NCI-H82 treated with DMSO at 0.1 percent for 48 hours (cell line): ENCODE measurements at regions not wholly inside any gene's neighbourhood (a gene's known extent, or its start where the extent isn't known, plus 50 kb on each side); places are given as distances from the start of the nearest gene placed in this dataset.
"Not testable (repeated sequence)": the region's sequence is repeated elsewhere in the genome, so short reads cannot be mapped to it uniquely, and the experiment has no call there.

Source experiments
- DNase-seq: peaks from one replicate; lab custom pipeline; 2025; ENCODE audit not compliant: unreplicated experiment; lab: John Stamatoyannopoulos, UW

DNA sequence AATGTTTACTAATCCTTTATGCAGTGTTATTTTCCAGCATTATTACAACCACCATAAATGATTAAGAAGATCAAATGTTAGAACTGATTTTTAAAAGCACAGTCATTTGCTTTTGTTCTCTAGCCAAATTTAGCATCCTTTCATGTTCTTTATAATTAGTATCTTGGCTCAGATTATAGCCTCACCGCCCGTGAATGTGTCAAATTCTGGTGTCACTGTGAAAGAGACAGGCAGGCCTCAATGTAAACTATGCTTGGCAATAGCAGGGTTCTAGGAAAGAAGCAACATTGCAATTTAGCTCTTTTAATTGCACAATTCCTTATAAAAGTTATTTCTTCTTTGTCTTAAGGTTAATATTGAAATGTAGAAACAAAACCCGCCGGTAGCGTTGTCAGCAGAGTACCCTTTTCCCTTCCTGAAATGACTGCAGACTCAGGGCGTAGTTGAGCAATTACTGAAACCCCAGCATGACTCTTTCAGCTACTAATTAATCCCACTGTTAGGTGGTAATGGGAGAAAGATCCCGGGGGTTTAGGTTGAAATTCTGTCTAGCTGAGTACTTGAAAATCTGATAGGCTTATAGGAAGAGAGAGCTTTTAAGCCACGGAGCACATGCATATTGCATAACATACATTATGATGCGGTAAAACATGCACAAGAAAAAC, 1600.5 kb upstream of the SEL1L start:
- peak; percentile 96 for DNase-seq

DNA sequence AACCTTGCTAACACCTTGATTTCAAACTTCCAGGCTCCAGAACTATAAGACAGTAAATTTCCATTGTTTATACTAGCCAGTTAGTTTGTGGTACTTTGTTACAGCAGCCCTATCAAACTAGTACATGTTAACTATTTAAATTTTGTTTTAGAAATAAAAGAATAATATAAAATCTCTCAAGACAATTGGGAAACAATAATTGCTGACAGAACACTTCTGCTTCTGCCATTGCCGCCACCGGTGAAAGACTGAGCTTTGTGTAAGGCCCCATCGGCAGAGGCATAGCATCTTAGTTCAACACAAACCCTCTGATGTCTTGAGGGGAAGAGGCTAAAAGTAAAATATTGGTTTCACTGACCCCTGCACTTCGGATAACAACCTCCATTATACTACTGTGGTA, 1607.1 kb upstream of the SEL1L start:
- no peak for DNase-seq

DNA sequence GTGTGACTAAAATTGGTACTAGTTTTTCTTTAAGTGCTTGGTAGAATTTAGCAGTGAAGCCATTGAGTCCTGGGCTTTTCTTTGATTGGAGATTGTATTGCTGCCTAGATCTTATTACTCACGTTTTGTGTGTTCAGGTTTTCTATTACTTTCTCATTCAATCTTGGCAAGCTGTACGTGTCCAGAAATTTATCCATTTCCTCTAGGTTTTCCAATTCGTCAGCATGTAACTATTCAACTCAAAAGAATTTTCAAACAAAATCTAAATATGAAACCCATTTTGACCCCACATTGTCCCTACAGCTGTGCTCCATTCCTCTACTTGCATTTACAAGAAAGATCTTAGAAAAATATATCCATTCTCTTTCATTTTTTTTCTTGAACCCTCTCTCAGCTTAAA, 1613.4 kb upstream of the SEL1L start:
- DNase-seq = no peak

DNA sequence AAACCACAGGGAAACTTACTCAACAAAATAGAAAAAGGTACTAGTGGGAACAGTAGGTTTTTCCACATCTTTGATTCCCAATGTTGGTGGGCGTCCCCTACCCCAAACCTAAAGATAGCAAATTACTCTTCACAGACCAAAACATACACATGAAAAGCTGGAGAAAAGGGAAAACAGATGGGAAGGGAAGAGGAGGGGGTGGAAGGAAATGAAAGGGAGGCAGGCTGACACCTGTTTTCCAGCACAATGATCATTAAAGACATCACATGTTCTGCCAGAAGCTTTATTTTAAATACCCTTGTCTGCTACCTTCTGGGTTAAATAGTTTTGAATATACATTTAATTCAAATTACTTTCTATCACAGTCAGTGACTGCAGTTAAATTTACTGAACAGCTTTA, 1617.9 kb upstream of the SEL1L start:
- DNase-seq = no peak

DNA sequence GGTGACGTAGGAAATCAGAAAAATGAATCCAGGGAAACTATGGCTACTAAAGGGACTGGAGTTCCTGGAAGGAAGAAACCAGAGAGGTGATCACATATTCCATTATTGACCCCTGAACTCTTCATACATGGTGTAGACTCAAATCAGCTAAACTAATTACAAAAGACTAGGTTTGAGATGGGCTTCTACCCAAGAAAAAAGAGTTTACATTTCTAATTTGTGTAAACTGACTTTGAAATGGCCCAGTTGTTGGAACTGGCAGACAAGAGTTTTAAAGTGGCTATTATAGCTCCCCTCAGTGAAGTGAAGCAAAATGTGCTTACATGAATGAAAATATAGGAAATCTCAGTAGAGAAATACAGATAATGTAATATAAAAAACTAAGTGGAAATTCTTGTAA, 1619.4 kb upstream of the SEL1L start:
- no peak for DNase-seq

DNA sequence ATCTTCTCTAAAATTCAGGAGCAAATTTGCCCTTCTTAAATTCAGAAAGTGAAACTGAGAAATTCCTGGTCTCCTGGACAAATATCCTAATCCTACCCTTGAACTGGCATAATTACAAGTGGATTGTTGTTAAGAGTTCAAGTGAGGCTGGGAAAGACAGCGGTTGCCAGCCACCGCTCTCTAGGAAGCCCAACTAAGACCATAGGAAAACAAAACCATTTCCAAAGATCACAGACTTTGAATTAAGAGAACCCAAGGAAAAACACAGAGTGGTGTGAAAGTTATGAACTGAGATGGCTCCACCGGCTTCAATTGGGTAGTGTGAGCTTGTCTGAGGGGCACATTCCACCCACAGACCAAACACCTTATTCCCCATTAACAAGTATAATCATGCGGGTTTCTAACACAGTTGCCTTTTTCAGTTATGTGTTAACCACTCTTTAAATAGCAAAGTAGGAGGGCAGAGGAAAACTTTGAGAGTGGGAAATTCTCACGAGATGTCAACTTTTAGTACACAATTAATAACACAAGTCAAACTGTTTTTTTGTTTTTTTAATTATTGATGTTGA, 1628.8 kb upstream of the SEL1L start:
- no peak for DNase-seq

DNA sequence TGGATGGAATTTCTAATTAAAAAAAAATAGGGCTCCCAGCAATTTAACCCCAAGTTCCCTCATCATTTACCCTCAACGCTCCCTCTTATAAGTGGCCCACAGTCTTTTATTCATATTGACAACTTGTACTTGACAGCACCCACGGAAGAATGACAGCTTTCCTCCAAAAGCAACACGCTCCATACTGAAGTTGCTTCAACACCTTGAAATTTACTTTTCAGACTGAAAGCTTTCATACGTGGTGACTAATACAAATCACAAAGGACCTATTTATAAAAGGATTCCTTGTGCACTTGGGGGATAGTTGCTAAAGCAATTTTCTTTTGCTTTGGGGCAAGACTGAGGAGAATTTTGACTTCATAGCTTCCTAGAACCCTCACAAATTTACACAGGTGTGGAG, 1629.4 kb upstream of the SEL1L start:
- DNase-seq = no peak

DNA sequence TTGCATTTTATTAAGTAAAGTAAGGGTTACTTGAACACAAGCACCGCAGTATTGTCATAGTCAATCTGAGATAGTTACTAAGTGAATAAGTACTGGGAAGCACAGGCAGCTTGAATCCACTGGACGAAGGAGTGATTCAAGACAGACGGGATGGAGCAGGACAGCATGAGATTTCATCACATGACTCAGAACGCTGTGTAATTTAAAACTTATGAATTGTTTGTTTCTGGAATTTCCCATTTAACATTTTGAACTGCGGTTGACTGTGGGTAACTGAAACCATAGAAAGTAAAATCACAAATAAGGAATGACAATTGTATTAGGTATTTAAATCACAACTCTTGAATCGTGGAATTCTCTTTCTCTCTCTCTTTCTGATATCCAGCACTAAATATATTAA, 1630.4 kb upstream of the SEL1L start:
- no peak for DNase-seq

DNA sequence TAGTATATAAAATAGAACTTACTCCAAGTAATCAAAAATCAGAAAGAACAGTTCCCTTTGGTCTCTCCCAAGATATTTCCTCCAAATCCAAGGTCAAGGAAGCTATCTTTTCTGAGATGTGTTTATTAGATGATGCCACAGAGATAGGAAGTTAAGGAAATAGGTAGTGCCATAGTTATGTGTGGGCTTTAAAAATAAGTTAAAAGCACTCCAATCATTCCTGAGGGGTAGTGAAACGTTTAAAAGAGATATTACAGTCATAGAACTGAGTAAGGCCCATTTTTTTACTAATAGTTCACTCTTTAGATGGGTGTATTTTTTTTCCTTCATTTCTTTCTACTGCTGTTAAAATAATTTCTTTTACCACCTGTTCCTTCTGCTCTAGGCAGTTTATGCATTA, 1630.9 kb upstream of the SEL1L start:
- no peak for DNase-seq

DNA sequence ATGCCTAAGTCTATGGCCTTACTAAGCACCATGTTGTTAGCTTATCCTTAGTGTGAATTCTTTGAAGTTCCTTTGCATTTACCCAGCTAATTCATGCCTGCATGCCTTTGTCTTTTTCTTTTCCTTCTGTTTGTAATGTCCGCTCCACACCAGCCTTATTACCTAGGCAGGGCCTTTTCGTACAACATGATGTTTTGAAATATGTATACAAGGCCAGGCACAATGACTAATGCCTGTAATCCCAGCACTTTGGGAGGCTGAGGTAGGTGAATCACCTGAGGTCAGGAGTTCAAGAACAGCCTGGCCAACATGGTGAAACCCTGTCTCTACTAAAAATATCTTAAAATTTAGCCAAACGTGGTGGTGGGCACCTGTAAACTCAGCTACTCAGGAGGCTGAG, 1636.5 kb upstream of the SEL1L start:
- DNase-seq = no peak

DNA sequence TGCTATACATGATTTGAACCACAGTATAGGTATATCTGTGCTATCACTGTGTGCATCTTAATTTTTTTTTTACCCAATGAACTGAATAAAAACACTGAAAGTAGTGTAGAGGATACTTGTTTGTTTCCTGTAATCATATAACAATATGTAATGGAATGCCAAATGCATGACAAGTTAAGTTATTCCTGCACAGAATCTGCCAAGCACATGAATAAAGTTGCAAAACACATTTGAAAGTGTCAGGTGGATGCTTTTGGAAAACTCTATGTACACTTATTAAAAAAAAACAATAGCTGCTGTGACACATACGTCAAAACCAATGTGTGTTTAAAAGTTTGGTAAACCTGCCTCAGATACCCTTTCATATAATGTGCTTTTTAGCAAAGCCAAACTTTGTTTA, 1638.1 kb upstream of the SEL1L start:
- no peak for DNase-seq

DNA sequence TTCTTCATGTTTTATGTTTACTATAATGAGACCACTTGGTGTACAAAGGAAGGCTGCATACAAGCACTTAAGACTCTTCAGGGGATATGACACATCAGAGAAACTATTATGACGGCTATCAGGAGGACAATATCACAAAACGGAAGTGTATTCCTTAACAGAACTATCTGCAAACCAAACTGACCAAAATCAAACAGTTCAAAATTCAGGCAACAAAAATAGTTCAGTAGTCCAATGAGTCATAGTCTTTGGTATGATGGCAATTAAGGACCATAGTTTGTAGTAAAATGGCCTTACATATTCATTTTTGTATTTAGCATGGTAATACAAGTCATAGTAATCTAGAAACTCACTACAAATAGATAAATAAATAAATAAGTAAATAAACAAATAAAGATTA, 1638.7 kb upstream of the SEL1L start:
- DNase-seq = no peak

DNA sequence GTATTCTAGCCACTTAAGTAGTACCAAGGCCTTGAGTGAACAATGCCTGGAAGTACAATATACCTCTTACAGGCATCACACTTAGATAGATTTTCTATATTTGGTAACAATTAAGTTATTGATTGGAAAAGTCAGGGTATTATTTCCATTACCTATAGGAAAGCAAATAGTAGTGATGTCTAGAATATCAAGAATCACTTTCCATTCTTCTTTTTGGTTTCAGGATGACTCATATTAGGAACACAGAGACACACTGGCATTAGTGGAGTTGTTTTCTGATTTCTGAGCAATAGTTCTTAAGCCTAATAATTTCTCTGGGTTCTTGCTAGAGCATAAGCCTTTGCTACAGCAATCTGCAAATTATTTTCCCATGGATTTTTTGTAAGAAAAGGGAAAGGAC, 1640.0 kb upstream of the SEL1L start:
- DNase-seq = no peak

DNA sequence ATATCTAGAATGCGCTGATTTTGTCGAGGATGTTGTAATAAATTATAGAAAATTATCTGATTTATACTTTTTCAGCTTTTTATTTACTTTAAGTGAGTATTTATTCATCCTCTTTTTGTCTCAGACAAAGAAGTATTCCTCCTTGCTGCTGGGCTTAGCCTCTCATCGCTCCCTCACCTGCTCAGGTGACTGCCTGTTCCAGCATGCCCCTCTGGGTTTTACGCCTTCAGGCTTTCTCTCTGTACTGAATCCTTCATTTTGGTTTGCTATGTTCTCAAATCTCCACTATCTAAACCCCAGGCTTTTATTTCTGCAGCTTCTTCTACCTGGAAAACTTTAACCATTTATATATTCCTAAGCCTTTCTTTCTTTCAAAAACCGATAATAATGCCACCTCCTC, 1650.9 kb upstream of the SEL1L start:
- no peak for DNase-seq

DNA sequence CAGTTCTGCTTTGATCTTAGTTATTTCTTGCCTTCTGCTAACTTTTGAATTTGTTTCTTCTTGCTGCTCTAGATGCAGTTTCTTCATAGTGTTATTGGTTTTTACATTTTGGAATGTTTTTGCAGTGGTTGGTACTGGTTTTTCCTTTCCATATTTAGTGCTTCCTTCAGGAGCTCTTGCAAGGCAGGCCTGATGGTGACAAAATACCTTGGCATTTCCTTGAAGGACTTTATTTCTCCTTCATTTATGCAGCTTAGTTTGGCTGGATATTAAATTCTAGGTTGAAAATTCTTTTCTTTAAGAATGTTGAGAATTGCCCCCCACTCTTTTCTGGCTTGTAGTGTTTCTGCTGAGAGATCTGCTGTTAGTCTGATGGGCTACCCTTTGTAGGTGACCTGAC, 1654.7 kb upstream of the SEL1L start:
- not testable (repeated sequence) for DNase-seq

DNA sequence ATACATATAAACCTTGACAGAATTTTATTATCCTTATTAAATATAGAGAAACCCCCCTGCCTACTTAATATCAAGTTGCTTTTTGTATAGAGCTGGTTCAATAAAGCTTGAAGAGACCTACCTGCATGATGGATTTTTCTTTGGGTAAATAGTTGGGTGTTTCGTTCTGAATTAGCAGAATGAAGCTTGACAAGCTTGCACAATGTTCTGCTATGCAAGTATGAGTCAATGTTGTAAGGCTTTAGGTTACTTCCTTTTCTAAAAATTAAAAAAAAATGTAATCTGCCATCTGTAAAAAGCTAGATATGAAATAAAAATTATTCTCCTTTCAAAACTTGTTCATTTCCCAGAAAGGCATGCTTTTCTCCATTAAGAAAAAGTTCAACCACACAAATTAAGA, 1662.6 kb upstream of the SEL1L start:
- no peak for DNase-seq

DNA sequence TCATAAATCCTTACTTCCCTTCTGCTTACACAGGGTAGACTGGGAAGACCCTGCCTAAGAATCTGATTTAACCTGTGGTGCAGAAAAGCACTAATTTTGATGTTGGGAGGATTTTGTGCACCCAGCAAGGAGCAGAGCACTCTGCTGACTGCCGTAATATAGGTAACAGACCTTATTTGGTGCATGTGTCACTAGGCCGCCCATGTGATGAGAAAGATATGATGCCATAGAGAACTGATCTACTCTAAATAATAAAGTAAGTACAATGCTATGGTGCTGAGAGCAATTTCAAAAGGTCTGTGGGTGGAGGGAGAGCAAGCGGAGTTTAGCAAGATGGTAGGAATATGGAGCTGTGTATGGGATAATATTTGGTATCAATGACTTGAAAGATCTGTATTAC, 1663.6 kb upstream of the SEL1L start:
- DNase-seq = no peak

DNA sequence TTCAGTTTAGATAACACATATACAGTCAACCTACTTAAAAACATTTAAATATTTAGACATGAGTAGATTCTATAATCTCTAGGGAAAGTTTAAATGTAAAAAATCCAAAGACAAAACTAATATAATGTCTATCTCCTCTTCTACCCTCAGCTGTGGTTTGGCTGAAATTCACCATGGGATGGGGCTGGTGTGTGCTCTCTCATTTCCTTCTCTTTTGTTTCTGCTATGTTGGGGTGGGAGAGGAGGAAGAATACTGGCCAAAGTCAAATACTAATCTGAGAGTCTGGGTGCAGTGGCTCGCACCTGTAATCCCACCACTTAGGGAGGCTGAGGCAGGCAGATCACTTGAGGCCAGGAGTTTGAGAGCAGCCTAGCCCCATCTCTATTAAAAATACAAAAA, 1673.9 kb upstream of the SEL1L start:
- DNase-seq = no peak

DNA sequence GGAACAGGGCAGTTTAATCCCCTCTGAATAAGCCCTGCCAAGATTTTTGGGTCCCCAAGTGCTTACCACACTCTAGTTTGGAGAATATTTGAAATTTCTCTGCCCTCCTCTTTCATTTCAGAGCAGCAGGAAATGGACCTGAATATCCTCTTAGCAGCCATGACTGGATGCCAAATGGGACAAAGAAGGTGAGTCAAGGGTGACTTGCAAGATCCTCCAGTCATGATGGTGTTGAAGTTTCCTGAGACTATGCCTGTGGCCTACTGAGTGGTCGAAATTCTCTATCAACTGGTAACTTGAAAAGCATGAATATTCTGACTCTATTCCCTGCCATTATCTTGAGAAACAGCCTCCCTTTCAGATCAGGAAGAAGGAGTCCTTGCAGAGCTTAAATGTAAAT, 1674.7 kb upstream of the SEL1L start:
- DNase-seq = no peak

DNA sequence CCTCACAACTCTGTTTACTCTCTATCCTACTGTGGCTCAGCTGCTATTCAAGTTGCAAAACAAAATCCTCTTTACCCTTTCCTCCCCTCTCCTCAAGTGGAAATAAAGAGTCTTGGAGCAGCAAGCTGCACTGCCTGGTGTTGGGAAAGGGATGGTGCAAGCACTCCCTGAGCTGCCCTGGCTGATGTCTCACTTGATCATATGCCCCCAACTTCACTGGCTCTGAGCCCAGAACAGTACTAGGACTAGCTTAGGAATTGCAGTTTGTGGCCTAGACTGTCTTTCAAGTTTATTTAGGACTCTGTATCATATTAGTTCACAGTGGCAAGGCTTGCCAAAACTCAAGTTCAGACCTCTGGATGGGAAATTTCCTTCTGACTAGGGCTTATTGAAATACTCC, 1683.8 kb upstream of the SEL1L start:
- no peak for DNase-seq

DNA sequence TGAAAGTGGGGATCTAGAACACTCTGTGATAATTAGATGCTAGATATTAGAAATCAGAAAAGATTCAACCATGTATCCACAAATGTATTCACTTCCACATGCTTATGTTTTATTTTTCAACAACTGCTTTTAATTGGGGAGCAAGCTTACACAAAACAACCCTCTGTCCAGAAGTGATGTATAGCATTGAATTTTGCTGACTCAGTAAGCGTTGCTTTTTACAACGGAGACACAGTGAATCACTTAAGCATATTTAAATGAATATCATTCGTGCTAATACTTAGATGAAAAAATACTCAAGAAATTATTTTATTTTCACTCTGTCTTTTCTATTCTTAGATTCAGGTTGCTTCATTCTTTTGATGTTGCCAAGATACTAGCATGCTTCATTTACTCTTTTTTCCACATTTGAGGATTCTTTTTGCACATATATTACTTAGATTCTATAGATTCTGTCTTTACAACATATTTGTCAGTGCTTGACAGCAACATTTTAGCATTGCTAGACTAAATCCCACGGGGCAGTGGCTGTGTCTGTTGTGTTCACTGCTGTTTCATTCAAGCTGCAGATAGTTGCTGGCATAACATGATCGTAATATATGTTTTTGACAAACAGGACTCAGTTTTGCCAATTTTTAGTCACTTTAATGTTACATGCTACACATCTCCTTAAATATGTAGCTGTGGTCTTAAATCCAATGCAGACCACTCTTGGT, 1714.4 kb upstream of the SEL1L start:
- DNase-seq = no peak

DNA sequence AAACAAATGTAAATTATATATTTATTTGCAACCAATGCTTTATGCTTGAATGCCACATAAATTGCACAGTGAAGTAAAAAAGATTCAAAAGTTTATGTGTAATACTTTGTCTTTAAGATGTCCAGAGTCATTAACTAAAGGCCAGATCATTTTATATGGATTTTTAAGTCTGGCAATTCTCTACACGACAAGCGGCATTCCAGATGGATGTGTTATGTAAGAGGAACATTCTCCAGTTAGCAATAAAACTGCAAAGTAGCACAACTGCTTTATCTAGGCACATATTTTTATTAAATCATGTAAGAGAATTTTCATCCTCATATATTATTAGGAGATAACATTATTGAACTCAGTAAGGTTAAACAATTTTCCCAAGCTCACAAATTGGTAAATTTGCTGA, 1717.7 kb upstream of the SEL1L start:
- DNase-seq = no peak

DNA sequence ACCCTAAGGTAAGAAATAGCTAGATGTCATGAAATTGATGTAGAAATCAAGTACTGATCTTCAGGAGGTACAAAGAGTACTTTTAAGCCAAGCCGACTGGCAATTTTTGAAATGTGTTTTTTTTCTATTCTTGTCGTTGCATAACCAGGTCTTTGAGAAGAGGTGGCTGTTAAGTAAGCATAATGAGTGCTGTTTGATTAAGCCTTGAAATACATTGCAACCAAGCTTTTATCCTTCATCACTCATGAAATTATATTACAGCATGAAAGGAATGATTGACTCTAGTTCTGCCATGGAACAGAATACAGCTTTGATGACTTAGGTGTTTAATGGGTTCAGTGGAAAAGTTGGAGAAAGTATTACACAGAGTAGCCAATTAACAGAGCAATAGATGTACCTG, 1720.2 kb upstream of the SEL1L start:
- no peak for DNase-seq
